A673 (cell line): ENCODE measurements at regions not wholly inside any gene's neighbourhood (a gene's known extent, or its start where the extent isn't known, plus 50 kb on each side); places are given as distances from the start of the nearest gene placed in this dataset.

Experiments used
- BruUV-seq: library from RNA; stranded (reverse); fragments of 400-500 nt; replicated peaks from 2 replicates; lab custom pipeline; 2021; lab: Mats Ljungman, UMichigan
- CTCF ChIA-PET: fragments of 300-600 bp; sonication (Branson Sonifier 250); formaldehyde crosslinking; loops from one replicate; lab custom pipeline; 2022; ENCODE audit warnings: antibody characterized with exemption; lab: Charles Lee
- POLR2A ChIA-PET: fragments of 300-600 bp; sonication (Branson Sonifier 250); formaldehyde crosslinking; loops from one replicate; lab custom pipeline; 2022; ENCODE audit warnings: antibody characterized with exemption; ENCODE audit not compliant: low non-redundant PET; lab: Charles Lee
- DNase-seq: peaks from one replicate; pipeline ENCODE4 v3.0.0-alpha.2; 2015; ENCODE audit warnings: low spot score
- H3K27ac ChIP-seq: fragments of 200-600 bp; sonication (generic); 2 replicates; pipeline ENCODE4 v1.5.1; 2016; ENCODE audit warnings: mixed run types, low read depth, mild to moderate bottlenecking, mixed read lengths, antibody characterized with exemption, low read length; ENCODE audit not compliant: poor library complexity, severe bottlenecking
- H3K27me3 ChIP-seq: fragments of 200-600 bp; sonication (generic); replicated peaks from 2 replicates; pipeline ENCODE4 v1.6.1; 2017; ENCODE audit warnings: mixed run types, low read depth, mild to moderate bottlenecking, mixed read lengths, antibody characterized with exemption, low read length; ENCODE audit not compliant: insufficient read depth, poor library complexity
- H3K36me3 ChIP-seq: fragments of 200-600 bp; sonication (generic); 2 replicates; pipeline ENCODE4 v1.6.1; 2016; ENCODE audit warnings: mixed run types, mild to moderate bottlenecking, mixed read lengths, antibody characterized with exemption, low read length; ENCODE audit not compliant: insufficient read depth, poor library complexity, severe bottlenecking
- H3K4me1 ChIP-seq: fragments of 200-600 bp; sonication (generic); 2 replicates; pipeline ENCODE4 v1.6.1; 2017; ENCODE audit warnings: mixed run types, mild to moderate bottlenecking, mixed read lengths, antibody characterized with exemption, low read length; ENCODE audit not compliant: insufficient read depth, poor library complexity, severe bottlenecking
- H3K4me3 ChIP-seq: fragments of 200-600 bp; sonication (generic); 2 replicates; pipeline ENCODE4 v1.5.1; 2016; ENCODE audit warnings: low read depth, mixed run types, mild to moderate bottlenecking, mixed read lengths, low read length; ENCODE audit not compliant: poor library complexity, severe bottlenecking
- H3K9me3 ChIP-seq: fragments of 200-600 bp; sonication (generic); 2 replicates; pipeline ENCODE4 v1.6.1; 2016; ENCODE audit warnings: mixed run types, low read depth, mild to moderate bottlenecking, mixed read lengths, antibody characterized with exemption, low read length; ENCODE audit not compliant: poor library complexity, severe bottlenecking
- EZH2 ChIP-seq: fragments of 200-600 bp; sonication (generic); IDR thresholded peaks from 2 replicates; pipeline ENCODE4 v1.6.1; 2017; ENCODE audit warnings: borderline replicate concordance, low read depth, mild to moderate bottlenecking, mixed read lengths, antibody characterized with exemption, low read length; ENCODE audit not compliant: poor library complexity, severe bottlenecking
- intact Hi-C: fragments of 100-400 bp; cut with micrococcal nuclease; formaldehyde crosslinking; loops from one replicate; pipeline ENCODE4 v1.10.0; 2022; ENCODE audit not compliant: unreplicated experiment
- TF ChIP-seq, protein P1 (sequence below): fragments of 300-800, 200-600 bp; sonication (generic); conservative IDR thresholded peaks from 2 replicates; pipeline ENCODE4 v1.5.1; 2017; ENCODE audit warnings: low read depth, mild to moderate bottlenecking, antibody characterized with exemption, low read length, moderate library complexity, mixed read lengths

- TF ChIP-seq, protein P1, sequence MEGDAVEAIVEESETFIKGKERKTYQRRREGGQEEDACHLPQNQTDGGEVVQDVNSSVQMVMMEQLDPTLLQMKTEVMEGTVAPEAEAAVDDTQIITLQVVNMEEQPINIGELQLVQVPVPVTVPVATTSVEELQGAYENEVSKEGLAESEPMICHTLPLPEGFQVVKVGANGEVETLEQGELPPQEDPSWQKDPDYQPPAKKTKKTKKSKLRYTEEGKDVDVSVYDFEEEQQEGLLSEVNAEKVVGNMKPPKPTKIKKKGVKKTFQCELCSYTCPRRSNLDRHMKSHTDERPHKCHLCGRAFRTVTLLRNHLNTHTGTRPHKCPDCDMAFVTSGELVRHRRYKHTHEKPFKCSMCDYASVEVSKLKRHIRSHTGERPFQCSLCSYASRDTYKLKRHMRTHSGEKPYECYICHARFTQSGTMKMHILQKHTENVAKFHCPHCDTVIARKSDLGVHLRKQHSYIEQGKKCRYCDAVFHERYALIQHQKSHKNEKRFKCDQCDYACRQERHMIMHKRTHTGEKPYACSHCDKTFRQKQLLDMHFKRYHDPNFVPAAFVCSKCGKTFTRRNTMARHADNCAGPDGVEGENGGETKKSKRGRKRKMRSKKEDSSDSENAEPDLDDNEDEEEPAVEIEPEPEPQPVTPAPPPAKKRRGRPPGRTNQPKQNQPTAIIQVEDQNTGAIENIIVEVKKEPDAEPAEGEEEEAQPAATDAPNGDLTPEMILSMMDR = no peak
- TF ChIP-seq EZH2 = no peak
- Histone ChIP-seq H3K27me3 (no peaks in the 10 kb centered on the region), H3K4me1 (no peaks in the 10 kb centered on the region), H3K9me3 (no peaks in the 10 kb centered on the region), H3K4me3 (no peak overlapping the region), H3K27ac (no peak overlapping the region), H3K36me3 (no peaks in the 10 kb centered on the region)
- no TSS peak for BruUV-seq
- intact Hi-C loops = no loop called here
- DNase-seq = no peak
- ChIA-PET POLR2A (interaction anchor here (0.7 kb wide), 1 partner anchor 137 kb away, joined by 3 read pairs; no protein-coding TSS in a partner anchor), CTCF (no interaction called here)
These were observed 61.5 kb upstream of the EGLN3 start for GRCh38 chr14:34012369-34012768.

GRCh38 chr14:34009956-34010355 lies 59.1 kb upstream of the EGLN3 start:
- Histone ChIP-seq H3K36me3 (no peaks in the 10 kb centered on the region), H3K27me3 (no peaks in the 10 kb centered on the region), H3K9me3 (no peaks in the 10 kb centered on the region), H3K27ac (no peak overlapping the region), H3K4me1 (no peaks in the 10 kb centered on the region), H3K4me3 (no peak overlapping the region)
- no TSS peak for BruUV-seq
- TF ChIP-seq EZH2 = no peak
- TF ChIP-seq, protein P1 = no peak
- no peak for DNase-seq
- POLR2A ChIA-PET = no interaction called here
- intact Hi-C loops = no loop called here
- CTCF ChIA-PET = no interaction called here

- Histone ChIP-seq H3K4me3 (no peak overlapping the region), H3K9me3 (no peaks in the 10 kb centered on the region), H3K27me3 (no peaks in the 10 kb centered on the region), H3K36me3 (no peaks in the 10 kb centered on the region), H3K27ac (no peak overlapping the region), H3K4me1 (no peaks in the 10 kb centered on the region)
- CTCF ChIA-PET = no interaction called here
- TF ChIP-seq, protein P1 = no peak
- TF ChIP-seq EZH2 = no peak
- no peak for DNase-seq
- POLR2A ChIA-PET = no interaction called here
- intact Hi-C loops = no loop called here
- BruUV-seq = no TSS peak
These were observed 57.0 kb upstream of the EGLN3 start for GRCh38 chr14:34007902-34008301.
